ENCODE measurements at regions not wholly inside any gene's neighbourhood (a gene's known extent, or its start where the extent isn't known, plus 50 kb on each side); places are given as distances from the start of the nearest gene placed in this dataset.

DNA sequence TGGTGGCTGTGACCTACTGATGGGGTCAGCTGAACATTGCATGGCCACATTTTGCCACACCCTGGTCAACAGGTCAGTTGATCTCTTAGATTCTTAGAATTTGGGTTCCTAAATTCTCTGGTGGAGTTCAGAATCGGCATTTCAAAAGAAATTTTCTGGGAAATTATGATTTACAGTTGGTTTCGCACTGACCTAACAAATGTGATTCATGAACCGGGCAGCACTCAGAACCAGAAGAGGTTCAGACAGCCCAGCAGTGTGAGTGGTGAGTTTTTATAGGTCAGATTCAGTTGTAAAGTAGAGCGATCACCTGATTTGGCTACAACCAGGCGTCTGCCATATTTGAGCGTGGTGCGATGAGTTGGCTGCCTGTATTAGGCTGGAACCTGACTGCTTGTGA is 163.7 kb upstream of the GAS1 start:
- Histone ChIP-seq H3K9ac (ENCODE audit: low read depth in 2 of 2, low read length in 2 of 2) (no peak overlapping the region), H3K9me3 (no peaks in the 10 kb centered on the region), H3K4me3 (no peak overlapping the region), H3K36me3 (no peaks in the 10 kb centered on the region), H3K4me1 (no peaks in the 10 kb centered on the region), H3K27me3 (no peaks in the 10 kb centered on the region), H3K27ac (no peak overlapping the region)
- intact Hi-C loops (cut with DNase I), result no loop called here
- DNase-seq, result no peak
- TF ChIP-seq, protein P1, sequence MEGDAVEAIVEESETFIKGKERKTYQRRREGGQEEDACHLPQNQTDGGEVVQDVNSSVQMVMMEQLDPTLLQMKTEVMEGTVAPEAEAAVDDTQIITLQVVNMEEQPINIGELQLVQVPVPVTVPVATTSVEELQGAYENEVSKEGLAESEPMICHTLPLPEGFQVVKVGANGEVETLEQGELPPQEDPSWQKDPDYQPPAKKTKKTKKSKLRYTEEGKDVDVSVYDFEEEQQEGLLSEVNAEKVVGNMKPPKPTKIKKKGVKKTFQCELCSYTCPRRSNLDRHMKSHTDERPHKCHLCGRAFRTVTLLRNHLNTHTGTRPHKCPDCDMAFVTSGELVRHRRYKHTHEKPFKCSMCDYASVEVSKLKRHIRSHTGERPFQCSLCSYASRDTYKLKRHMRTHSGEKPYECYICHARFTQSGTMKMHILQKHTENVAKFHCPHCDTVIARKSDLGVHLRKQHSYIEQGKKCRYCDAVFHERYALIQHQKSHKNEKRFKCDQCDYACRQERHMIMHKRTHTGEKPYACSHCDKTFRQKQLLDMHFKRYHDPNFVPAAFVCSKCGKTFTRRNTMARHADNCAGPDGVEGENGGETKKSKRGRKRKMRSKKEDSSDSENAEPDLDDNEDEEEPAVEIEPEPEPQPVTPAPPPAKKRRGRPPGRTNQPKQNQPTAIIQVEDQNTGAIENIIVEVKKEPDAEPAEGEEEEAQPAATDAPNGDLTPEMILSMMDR (IDR thresholded peaks at IDR 0.05), result no peak

DNA sequence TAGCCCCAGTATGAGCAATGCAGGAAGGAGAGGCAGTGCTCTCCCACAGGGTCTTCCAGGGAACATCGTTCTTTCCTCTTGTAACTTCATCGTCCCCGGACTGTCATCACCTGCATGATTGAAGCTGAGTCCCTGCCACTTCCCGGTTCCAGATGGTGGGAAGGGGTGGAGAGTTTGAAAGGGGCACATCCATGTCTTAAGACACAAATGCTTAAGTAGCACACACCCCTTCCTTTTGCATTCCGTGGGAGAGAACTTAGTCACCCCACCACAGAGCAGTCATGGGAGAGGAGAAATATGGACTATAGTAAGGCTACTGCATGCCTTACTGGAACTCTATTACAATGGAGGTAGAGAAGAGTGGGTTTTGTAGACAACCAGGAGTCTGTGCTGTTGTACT is 165.3 kb upstream of the GAS1 start:
- Histone ChIP-seq H3K27ac (no peak overlapping the region), H3K27me3 (no peaks in the 10 kb centered on the region), H3K9ac (ENCODE audit: low read depth in 2 of 2, low read length in 2 of 2) (no peak overlapping the region), H3K4me1 (no peaks in the 10 kb centered on the region), H3K9me3 (no peaks in the 10 kb centered on the region), H3K36me3 (no peaks in the 10 kb centered on the region), H3K4me3 (no peak overlapping the region)
- DNase-seq, result no peak
- intact Hi-C loops (cut with DNase I), result no loop called here
- TF ChIP-seq, protein P1 (IDR thresholded peaks at IDR 0.05), result no peak

DNA sequence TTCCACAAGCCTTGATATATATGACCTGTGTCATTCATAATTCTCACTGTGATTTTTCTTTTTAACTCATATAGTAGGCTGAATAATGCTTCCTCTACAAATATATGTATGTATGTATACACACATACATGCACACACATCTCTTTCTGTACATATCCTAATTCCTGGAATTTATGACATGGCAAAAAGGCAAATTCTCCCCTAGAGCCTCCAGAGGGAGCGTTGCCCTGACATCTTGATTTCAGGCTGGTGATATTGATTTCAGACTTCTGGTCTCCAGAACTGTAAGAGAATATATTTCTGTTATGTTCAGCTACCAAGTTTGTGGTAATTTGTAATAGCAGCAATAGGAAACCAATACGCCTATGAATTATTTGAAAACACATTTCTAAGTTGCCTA is 166.6 kb upstream of the GAS1 start:
- Histone ChIP-seq H3K4me1 (no peaks in the 10 kb centered on the region), H3K9me3 (no peaks in the 10 kb centered on the region), H3K4me3 (no peak overlapping the region), H3K9ac (ENCODE audit: low read depth in 2 of 2, low read length in 2 of 2) (no peak overlapping the region), H3K36me3 (no peaks in the 10 kb centered on the region), H3K27ac (no peak overlapping the region), H3K27me3 (no peaks in the 10 kb centered on the region)
- no peak for DNase-seq
- TF ChIP-seq, protein P1 (IDR thresholded peaks at IDR 0.05), result no peak
- intact Hi-C loops (cut with DNase I), result no loop called here

DNA sequence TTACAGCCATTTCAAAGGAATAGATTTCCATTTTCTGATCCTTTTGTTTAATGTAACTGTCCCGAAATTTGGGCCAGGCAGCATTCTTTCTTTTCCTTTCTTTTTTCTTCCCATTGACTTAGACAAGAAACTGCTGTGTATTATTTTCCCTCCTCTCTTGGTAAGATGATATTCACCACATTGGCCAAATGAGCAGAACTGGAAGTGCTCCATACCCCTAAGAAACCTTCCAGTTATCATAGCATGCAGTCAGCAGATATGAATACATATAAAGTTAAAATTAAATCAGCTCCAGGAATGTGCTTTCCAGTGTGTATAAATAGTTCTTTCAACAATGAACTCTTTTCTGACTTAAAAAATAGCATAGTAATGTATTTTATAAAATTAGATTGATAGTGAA is 168.5 kb upstream of the GAS1 start:
- no peak overlapping the region for H3K27ac ChIP-seq

DNA sequence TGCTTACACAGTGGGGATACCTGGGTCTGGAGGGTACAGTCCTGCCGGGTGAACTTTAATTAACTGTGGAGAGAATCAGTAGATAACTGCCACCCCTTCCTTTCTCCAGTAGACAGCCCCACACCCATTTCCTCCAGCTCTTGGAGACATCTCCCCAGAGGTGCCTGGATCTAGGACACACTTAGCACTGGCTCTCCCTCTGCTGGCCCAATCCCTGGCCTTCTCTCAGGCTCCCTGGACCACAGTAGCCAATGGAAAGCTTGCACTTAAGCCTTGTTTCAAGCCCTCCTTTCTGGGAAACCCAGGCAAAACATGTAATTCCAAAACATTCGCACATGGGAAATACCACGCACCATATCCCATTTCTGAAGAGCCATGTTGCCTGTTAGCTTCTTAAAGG is 169.2 kb upstream of the GAS1 start:
- Histone ChIP-seq H3K4me3 (no peak overlapping the region), H3K9me3 (no peaks in the 10 kb centered on the region), H3K27ac (no peak overlapping the region), H3K4me1 (no peaks in the 10 kb centered on the region), H3K27me3 (no peaks in the 10 kb centered on the region), H3K36me3 (no peaks in the 10 kb centered on the region), H3K9ac (ENCODE audit: low read depth in 2 of 2, low read length in 2 of 2) (no peak overlapping the region)
- intact Hi-C loops (cut with DNase I), result no loop called here
- TF ChIP-seq, protein P1 (IDR thresholded peaks at IDR 0.05), result no peak
- no peak for DNase-seq

More for the DNA sequence above, 168.5 kb upstream of the GAS1 start:
- TF ChIP-seq, protein P1 (IDR thresholded peaks at IDR 0.05), result no peak
- no peak for DNase-seq
- Histone ChIP-seq H3K9me3 (no peaks in the 10 kb centered on the region), H3K27me3 (no peaks in the 10 kb centered on the region), H3K9ac (ENCODE audit: low read depth in 2 of 2, low read length in 2 of 2) (no peak overlapping the region), H3K4me3 (no peak overlapping the region), H3K36me3 (no peaks in the 10 kb centered on the region), H3K4me1 (no peaks in the 10 kb centered on the region)
- intact Hi-C loops (cut with DNase I), result no loop called here

DNA sequence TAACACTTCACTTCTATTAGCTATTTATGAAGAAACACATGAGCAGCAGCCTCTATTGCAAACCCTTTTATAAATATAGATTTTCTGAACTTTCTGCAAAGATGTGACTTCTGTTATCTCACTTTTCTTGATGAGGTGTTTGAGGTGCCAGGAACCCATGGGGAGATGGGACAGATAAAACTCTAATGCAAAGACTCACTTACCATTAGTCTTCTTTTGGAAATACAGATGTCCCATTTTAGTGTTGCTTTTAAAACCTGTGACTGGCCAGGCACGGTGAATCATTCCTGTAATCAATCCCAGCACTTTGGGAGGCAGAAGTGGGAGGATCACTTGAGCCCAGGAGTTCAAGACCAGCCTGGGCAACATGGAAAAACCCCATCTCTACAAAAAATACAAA is 171.3 kb upstream of the GAS1 start:
- H3K9me3 ChIP-seq, result no peaks in the 10 kb centered on the region
- no peak overlapping the region for H3K9ac ChIP-seq (ENCODE audit: low read depth in 2 of 2, low read length in 2 of 2)
- no peaks in the 10 kb centered on the region for H3K36me3 ChIP-seq
- H3K4me1 ChIP-seq, result no peaks in the 10 kb centered on the region
- H3K27me3 ChIP-seq, result no peaks in the 10 kb centered on the region
- H3K27ac ChIP-seq, result no peak overlapping the region
- TF ChIP-seq, protein P1 (IDR thresholded peaks at IDR 0.05), result no peak
- no peak overlapping the region for H3K4me3 ChIP-seq
- intact Hi-C loops (cut with DNase I), result no loop called here
- no peak for DNase-seq
